A549 (cell line): ENCODE measurements at regions not wholly inside any gene's neighbourhood (a gene's known extent, or its start where the extent isn't known, plus 50 kb on each side); places are given as distances from the start of the nearest gene placed in this dataset.

ENCODE experiments used
- ATAC-seq, 2 experiments: fragments of 200-7000 bp in 1 of 2; fragments of >200 bp in 1 of 2; cut with Nextera tagmentation in 1 of 2; cut with Tn5 transposase in 1 of 2; 3 replicates each; pipeline versions ENCODE4 v1.8.0 to v1.9.1; 2018 to 2020; ENCODE audit warnings: mild to moderate bottlenecking in 1 of 2, moderate library complexity in 1 of 2
- CTCF ChIA-PET: fragments of 300-600 bp; sonication (Branson Sonifier 250); formaldehyde crosslinking; extraction: SDS; loops from one replicate; lab custom pipeline; 2021; ENCODE audit warnings: antibody characterized with exemption, inconsistent platforms; lab: Yijun Ruan, JAX
- POLR2A ChIA-PET: fragments of 350-600 bp; formaldehyde crosslinking; extraction: SDS; loops from one replicate; lab custom pipeline; 2021; ENCODE audit warnings: antibody characterized with exemption, inconsistent platforms; lab: Yijun Ruan, JAX
- DNase-seq, 2 experiments: peaks; one replicate each; pipeline versions ENCODE4 v3.0.0 to v3.0.0-alpha.2; 2011 to 2016; ENCODE audit warnings: low read depth in 1 of 2, low spot score in 1 of 2
- FAIRE-seq: peaks from 2 replicates; lab custom pipeline; 2011; peaks lifted over from hg19 to GRCh38; lab: Jason Lieb, UNC
- H3K27ac ChIP-seq, 2 experiments: fragments of >200 bp; sonication (Bioruptor Twin); formaldehyde crosslinking; 3 replicates each; pipeline ENCODE4 v1.5.1; 2016 to 2017
- H3K4me1 ChIP-seq: fragments of >200 bp; sonication (Bioruptor Twin); formaldehyde crosslinking; 3 replicates; pipeline ENCODE4 v1.6.1; 2016
- H3K4me2 ChIP-seq: fragments of >200 bp; sonication (Bioruptor Twin); formaldehyde crosslinking; 3 replicates; pipeline ENCODE4 v1.6.1; 2016
- H3K4me3 ChIP-seq: fragments of >200 bp; sonication (Bioruptor Twin); formaldehyde crosslinking; 3 replicates; pipeline ENCODE4 v1.5.1; 2016
- H3K9me3 ChIP-seq: fragments of >200 bp; sonication (Bioruptor Twin); formaldehyde crosslinking; 3 replicates; pipeline ENCODE4 v1.6.1; 2016
- CEBPB ChIP-seq, 2 experiments: fragments of >200 bp in 1 of 2; sonication (Bioruptor Twin) in 1 of 2; formaldehyde crosslinking in 1 of 2; IDR thresholded peaks; 2 replicates each; pipeline ENCODE4 v1.6.1; 2012 to 2016
- CHD4 ChIP-seq: fragments of 200-600 bp; sonication (generic); IDR thresholded peaks from 2 replicates; pipeline ENCODE4 v1.6.1; 2016; ENCODE audit warnings: antibody characterized with exemption, mild to moderate bottlenecking, borderline replicate concordance
- E2F6 ChIP-seq: IDR thresholded peaks from 2 replicates; pipeline ENCODE4 v1.6.1; 2012; ENCODE audit warnings: low read depth, borderline replicate concordance
- EHMT2 ChIP-seq: fragments of 200-600 bp; sonication (generic); IDR thresholded peaks from 2 replicates; pipeline ENCODE4 v1.6.1; 2016; ENCODE audit warnings: antibody characterized with exemption, low read depth, mild to moderate bottlenecking, moderate library complexity
- EP300 ChIP-seq, 2 experiments: fragments of >200 bp; sonication (Bioruptor Twin); formaldehyde crosslinking; IDR thresholded peaks; 2 replicates in 1 of 2; 3 replicates in 1 of 2; pipeline ENCODE4 v1.6.1; 2016 to 2017
- FOSB ChIP-seq: fragments of 250-450 bp; sonication (Bioruptor Pico); IDR thresholded peaks from 2 replicates; pipeline ENCODE4 v1.5.0; 2020; ENCODE audit warnings: mild to moderate bottlenecking, moderate library complexity
- FOXS1 ChIP-seq: fragments of 250-450 bp; sonication (Bioruptor Pico); IDR thresholded peaks from 2 replicates; pipeline ENCODE4 v1.5.0; 2020; ENCODE audit warnings: mild to moderate bottlenecking, moderate library complexity
- HOXB13 ChIP-seq: fragments of 250-450 bp; sonication (Bioruptor Pico); IDR thresholded peaks from 2 replicates; pipeline ENCODE4 v1.5.0; 2020; ENCODE audit warnings: low read depth, mild to moderate bottlenecking, moderate library complexity
- HOXB5 ChIP-seq: fragments of 250-450 bp; sonication (Bioruptor Pico); IDR thresholded peaks from 2 replicates; pipeline ENCODE4 v1.5.0; 2020; ENCODE audit warnings: mild to moderate bottlenecking, moderate library complexity
- KDM5A ChIP-seq: fragments of 200-600 bp; sonication (generic); IDR thresholded peaks from 2 replicates; pipeline ENCODE4 v1.6.1; 2016; ENCODE audit warnings: antibody characterized with exemption, mild to moderate bottlenecking
- MAZ ChIP-seq: fragments of 150-350 bp; IDR thresholded peaks from 2 replicates; pipeline ENCODE4 v1.6.1; 2014; ENCODE audit warnings: antibody characterized with exemption, low read depth, low read length, borderline replicate concordance
- NPAS2 ChIP-seq: fragments of 250-450 bp; sonication (Bioruptor Pico); IDR thresholded peaks from 2 replicates; pipeline ENCODE4 v1.8.0; 2022; ENCODE audit warnings: mild to moderate bottlenecking, moderate library complexity, borderline replicate concordance
- POLR2A ChIP-seq: IDR thresholded peaks from 2 replicates; pipeline ENCODE4 v1.6.1; 2012; ENCODE audit warnings: mild to moderate bottlenecking, low read length
- RAD21 ChIP-seq, 2 experiments: fragments of >200 bp in 1 of 2; sonication (Bioruptor Twin) in 1 of 2; formaldehyde crosslinking in 1 of 2; IDR thresholded peaks in 1 of 2; conservative IDR thresholded peaks in 1 of 2; 2 replicates in 1 of 2; 3 replicates in 1 of 2; pipeline ENCODE4 v1.6.1; 2012 to 2018; ENCODE audit warnings: inconsistent platforms in 1 of 2
- RCOR1 ChIP-seq: fragments of 150-350 bp; IDR thresholded peaks from 2 replicates; pipeline ENCODE4 v1.6.1; 2014; ENCODE audit warnings: antibody characterized with exemption, low read length, low read depth
- REST ChIP-seq: fragments of 200-600 bp; sonication (generic); IDR thresholded peaks from 2 replicates; pipeline ENCODE4 v1.6.1; 2016; ENCODE audit warnings: antibody characterized with exemption, mild to moderate bottlenecking, moderate library complexity
- RFX5 ChIP-seq: fragments of 450-650 bp; IDR thresholded peaks from 2 replicates; pipeline ENCODE4 v1.7.1; 2014; ENCODE audit warnings: antibody characterized with exemption, mild to moderate bottlenecking, moderate library complexity
- TFCP2L1 ChIP-seq: fragments of 250-450 bp; sonication (Bioruptor Pico); IDR thresholded peaks from 2 replicates; pipeline ENCODE4 v1.5.0; 2021; ENCODE audit warnings: mild to moderate bottlenecking
- ZFP36 ChIP-seq: fragments of 450-650 bp; IDR thresholded peaks from 2 replicates; pipeline ENCODE4 v1.6.1; 2014; ENCODE audit warnings: borderline replicate concordance; ENCODE audit not compliant: partially characterized antibody
- ZSCAN20 ChIP-seq: fragments of 250-450 bp; sonication (Bioruptor Pico); IDR thresholded peaks from 2 replicates; pipeline ENCODE4 v1.8.0; 2022; ENCODE audit warnings: mild to moderate bottlenecking, moderate library complexity
- WGBS: methylation state at CpG from one replicate; pipeline ENCODE4 v1.1.6; 2017; ENCODE audit errors: missing lambda C conversion rate; 5-methylcytosine and 5-hydroxymethylcytosine counted together
- TF ChIP-seq, protein P1 (sequence below): IDR thresholded peaks from 2 replicates; pipeline ENCODE4 v1.6.1; 2012
- TF ChIP-seq, protein P2 (sequence below): IDR thresholded peaks from 2 replicates; pipeline ENCODE4 v1.6.1; 2012
- TF ChIP-seq, protein P3 (sequence below): fragments of 150-350 bp; IDR thresholded peaks from 2 replicates; pipeline ENCODE4 v1.6.1; 2014; ENCODE audit warnings: low read depth, mild to moderate bottlenecking, low read length
- TF ChIP-seq, protein P4 (sequence below): fragments of >200 bp; sonication (Bioruptor Twin); formaldehyde crosslinking; IDR thresholded peaks from 3 replicates; pipeline ENCODE4 v1.5.1; 2016

DNA sequence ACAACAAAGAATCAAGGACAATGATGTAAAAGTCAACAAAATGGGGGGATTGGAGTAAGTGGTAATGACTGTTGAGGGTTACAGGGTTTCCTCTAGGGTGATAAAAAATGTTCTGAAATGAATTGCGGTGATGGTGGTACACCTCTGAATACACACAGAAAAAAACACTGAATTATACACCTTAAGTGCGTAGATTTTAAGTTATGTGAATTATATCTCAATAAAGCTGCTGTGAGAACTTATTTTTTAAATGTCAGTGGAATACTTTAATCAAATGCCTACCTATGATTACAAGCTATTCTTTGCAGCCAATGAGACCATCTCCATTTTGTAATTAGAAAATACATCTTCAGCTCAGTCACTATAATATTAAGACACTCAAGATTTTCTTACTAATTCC, 53.5 kb downstream of the ZNF608 start:
- H3K4me2 ChIP-seq: 0 out of 3 replicates have a peak overlapping the region, but pooled peaks have one; percentile 16

DNA sequence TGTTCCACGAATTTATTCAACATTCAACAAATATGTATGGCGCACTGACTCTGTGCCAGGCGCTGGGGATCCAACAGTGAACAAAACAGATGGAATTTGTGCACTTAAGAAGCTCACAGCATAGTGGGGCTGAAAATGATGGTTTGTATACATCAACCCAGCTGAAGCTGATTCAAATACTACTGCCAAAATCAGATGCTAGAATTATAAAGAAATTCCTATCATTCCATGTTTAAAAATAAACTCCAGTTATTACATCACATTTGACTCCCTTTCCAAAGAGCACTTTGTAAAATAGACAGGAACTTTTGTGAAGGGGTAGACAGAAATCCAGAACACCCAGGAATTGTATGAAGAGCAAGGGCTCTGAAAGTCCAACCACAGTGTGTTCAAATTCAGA, 54.1 kb downstream of the ZNF608 start:
- ATAC-seq: no peak
- H3K9me3 ChIP-seq: no peaks in the 10 kb centered on the region
- H3K27ac ChIP-seq: no peak overlapping the region
- no peak for DNase-seq
- 0 out of 3 replicates have a peak overlapping the region, but pooled peaks have one; percentile 16 for H3K4me2 ChIP-seq
- H3K4me1 ChIP-seq: peaks cover 8% of the 10 kb centered on the region; the same call in 2 of the 3 replicates
- ChIA-PET POLR2A (no interaction called here), CTCF (no interaction called here)
- H3K4me3 ChIP-seq: no peak overlapping the region
- no peak for FAIRE-seq
- WGBS: 80% methylated on average over 3 of the region's 3 CpGs
- TF ChIP-seq RAD21 (conservative IDR thresholded peaks at IDR 0.05 in 1 of 2, IDR thresholded peaks at IDR 0.05 in 1 of 2) (no peak), NPAS2 (CRISPR knock-in tag) (no peak), POLR2A (no peak), RFX5 (no peak), CEBPB (IDR thresholded peaks at IDR 0.05) (no peak), CHD4 (no peak)
- TF ChIP-seq, protein P1, sequence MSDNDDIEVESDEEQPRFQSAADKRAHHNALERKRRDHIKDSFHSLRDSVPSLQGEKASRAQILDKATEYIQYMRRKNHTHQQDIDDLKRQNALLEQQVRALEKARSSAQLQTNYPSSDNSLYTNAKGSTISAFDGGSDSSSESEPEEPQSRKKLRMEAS: no peak
- TF ChIP-seq, protein P2, sequence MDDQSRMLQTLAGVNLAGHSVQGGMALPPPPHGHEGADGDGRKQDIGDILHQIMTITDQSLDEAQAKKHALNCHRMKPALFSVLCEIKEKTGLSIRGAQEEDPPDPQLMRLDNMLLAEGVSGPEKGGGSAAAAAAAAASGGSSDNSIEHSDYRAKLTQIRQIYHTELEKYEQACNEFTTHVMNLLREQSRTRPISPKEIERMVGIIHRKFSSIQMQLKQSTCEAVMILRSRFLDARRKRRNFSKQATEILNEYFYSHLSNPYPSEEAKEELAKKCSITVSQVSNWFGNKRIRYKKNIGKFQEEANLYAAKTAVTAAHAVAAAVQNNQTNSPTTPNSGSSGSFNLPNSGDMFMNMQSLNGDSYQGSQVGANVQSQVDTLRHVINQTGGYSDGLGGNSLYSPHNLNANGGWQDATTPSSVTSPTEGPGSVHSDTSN: no peak

More for the DNA sequence above, 53.5 kb downstream of the ZNF608 start:
- Histone ChIP-seq H3K9me3 (no peaks in the 10 kb centered on the region), H3K4me1 (peaks cover 8% of the 10 kb centered on the region; the same call in 2 of the 3 replicates), H3K27ac (no peak overlapping the region), H3K4me3 (no peak overlapping the region)
- POLR2A ChIA-PET: no interaction called here
- WGBS: 91% methylated on average over 2 of the region's 2 CpGs
- no peak for DNase-seq
- TF ChIP-seq ZFP36: no peak
- no peak for TF ChIP-seq CHD4
- no peak for TF ChIP-seq HOXB13 (CRISPR knock-in tag)
- TF ChIP-seq, protein P3, sequence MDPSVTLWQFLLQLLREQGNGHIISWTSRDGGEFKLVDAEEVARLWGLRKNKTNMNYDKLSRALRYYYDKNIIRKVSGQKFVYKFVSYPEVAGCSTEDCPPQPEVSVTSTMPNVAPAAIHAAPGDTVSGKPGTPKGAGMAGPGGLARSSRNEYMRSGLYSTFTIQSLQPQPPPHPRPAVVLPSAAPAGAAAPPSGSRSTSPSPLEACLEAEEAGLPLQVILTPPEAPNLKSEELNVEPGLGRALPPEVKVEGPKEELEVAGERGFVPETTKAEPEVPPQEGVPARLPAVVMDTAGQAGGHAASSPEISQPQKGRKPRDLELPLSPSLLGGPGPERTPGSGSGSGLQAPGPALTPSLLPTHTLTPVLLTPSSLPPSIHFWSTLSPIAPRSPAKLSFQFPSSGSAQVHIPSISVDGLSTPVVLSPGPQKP: no peak
- TF ChIP-seq EHMT2: no peak
- TF ChIP-seq FOXS1 (CRISPR knock-in tag): no peak
- no peak for TF ChIP-seq KDM5A
- no peak for TF ChIP-seq E2F6
- no peak for TF ChIP-seq TFCP2L1 (CRISPR knock-in tag)
- TF ChIP-seq RAD21 (conservative IDR thresholded peaks at IDR 0.05 in 1 of 2, IDR thresholded peaks at IDR 0.05 in 1 of 2): no peak
- TF ChIP-seq MAZ: no peak
- no peak for TF ChIP-seq RCOR1
- TF ChIP-seq ZSCAN20 (CRISPR knock-in tag): no peak
- no peak for TF ChIP-seq HOXB5 (CRISPR knock-in tag)
- TF ChIP-seq POLR2A: no peak
- no peak for TF ChIP-seq FOSB (CRISPR knock-in tag)
- no peak for TF ChIP-seq EP300 (IDR thresholded peaks at IDR 0.05)
- TF ChIP-seq, protein P4, sequence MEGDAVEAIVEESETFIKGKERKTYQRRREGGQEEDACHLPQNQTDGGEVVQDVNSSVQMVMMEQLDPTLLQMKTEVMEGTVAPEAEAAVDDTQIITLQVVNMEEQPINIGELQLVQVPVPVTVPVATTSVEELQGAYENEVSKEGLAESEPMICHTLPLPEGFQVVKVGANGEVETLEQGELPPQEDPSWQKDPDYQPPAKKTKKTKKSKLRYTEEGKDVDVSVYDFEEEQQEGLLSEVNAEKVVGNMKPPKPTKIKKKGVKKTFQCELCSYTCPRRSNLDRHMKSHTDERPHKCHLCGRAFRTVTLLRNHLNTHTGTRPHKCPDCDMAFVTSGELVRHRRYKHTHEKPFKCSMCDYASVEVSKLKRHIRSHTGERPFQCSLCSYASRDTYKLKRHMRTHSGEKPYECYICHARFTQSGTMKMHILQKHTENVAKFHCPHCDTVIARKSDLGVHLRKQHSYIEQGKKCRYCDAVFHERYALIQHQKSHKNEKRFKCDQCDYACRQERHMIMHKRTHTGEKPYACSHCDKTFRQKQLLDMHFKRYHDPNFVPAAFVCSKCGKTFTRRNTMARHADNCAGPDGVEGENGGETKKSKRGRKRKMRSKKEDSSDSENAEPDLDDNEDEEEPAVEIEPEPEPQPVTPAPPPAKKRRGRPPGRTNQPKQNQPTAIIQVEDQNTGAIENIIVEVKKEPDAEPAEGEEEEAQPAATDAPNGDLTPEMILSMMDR: no peak
- no peak for TF ChIP-seq REST
- ATAC-seq: no peak
- FAIRE-seq: peak; percentile 51
- CTCF ChIA-PET: no interaction called here
